ENCODE measurements at regions not wholly inside any gene's neighbourhood (a gene's known extent, or its start where the extent isn't known, plus 50 kb on each side); places are given as distances from the start of the nearest gene placed in this dataset.

DNA sequence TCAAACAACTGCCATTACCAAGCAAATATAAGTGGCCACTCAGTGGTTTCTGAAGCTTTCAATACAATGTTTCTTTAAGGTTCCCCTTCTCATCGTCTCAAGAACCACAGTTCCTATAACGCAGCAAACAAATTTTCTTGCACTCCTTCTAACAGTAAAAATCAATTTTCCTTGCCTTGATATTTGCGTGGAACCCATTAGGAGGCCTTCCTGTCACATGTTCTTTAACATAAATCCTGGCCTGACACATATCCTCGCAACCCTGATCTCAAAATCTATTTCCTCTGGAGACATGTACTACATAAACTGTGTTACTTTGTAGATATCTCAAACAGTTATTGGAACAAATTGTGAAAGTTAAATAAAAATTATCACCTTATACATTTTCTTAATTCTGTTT lies 65.9 kb upstream of the MANEA start (continued):
- TF ChIP-seq, protein P1, sequence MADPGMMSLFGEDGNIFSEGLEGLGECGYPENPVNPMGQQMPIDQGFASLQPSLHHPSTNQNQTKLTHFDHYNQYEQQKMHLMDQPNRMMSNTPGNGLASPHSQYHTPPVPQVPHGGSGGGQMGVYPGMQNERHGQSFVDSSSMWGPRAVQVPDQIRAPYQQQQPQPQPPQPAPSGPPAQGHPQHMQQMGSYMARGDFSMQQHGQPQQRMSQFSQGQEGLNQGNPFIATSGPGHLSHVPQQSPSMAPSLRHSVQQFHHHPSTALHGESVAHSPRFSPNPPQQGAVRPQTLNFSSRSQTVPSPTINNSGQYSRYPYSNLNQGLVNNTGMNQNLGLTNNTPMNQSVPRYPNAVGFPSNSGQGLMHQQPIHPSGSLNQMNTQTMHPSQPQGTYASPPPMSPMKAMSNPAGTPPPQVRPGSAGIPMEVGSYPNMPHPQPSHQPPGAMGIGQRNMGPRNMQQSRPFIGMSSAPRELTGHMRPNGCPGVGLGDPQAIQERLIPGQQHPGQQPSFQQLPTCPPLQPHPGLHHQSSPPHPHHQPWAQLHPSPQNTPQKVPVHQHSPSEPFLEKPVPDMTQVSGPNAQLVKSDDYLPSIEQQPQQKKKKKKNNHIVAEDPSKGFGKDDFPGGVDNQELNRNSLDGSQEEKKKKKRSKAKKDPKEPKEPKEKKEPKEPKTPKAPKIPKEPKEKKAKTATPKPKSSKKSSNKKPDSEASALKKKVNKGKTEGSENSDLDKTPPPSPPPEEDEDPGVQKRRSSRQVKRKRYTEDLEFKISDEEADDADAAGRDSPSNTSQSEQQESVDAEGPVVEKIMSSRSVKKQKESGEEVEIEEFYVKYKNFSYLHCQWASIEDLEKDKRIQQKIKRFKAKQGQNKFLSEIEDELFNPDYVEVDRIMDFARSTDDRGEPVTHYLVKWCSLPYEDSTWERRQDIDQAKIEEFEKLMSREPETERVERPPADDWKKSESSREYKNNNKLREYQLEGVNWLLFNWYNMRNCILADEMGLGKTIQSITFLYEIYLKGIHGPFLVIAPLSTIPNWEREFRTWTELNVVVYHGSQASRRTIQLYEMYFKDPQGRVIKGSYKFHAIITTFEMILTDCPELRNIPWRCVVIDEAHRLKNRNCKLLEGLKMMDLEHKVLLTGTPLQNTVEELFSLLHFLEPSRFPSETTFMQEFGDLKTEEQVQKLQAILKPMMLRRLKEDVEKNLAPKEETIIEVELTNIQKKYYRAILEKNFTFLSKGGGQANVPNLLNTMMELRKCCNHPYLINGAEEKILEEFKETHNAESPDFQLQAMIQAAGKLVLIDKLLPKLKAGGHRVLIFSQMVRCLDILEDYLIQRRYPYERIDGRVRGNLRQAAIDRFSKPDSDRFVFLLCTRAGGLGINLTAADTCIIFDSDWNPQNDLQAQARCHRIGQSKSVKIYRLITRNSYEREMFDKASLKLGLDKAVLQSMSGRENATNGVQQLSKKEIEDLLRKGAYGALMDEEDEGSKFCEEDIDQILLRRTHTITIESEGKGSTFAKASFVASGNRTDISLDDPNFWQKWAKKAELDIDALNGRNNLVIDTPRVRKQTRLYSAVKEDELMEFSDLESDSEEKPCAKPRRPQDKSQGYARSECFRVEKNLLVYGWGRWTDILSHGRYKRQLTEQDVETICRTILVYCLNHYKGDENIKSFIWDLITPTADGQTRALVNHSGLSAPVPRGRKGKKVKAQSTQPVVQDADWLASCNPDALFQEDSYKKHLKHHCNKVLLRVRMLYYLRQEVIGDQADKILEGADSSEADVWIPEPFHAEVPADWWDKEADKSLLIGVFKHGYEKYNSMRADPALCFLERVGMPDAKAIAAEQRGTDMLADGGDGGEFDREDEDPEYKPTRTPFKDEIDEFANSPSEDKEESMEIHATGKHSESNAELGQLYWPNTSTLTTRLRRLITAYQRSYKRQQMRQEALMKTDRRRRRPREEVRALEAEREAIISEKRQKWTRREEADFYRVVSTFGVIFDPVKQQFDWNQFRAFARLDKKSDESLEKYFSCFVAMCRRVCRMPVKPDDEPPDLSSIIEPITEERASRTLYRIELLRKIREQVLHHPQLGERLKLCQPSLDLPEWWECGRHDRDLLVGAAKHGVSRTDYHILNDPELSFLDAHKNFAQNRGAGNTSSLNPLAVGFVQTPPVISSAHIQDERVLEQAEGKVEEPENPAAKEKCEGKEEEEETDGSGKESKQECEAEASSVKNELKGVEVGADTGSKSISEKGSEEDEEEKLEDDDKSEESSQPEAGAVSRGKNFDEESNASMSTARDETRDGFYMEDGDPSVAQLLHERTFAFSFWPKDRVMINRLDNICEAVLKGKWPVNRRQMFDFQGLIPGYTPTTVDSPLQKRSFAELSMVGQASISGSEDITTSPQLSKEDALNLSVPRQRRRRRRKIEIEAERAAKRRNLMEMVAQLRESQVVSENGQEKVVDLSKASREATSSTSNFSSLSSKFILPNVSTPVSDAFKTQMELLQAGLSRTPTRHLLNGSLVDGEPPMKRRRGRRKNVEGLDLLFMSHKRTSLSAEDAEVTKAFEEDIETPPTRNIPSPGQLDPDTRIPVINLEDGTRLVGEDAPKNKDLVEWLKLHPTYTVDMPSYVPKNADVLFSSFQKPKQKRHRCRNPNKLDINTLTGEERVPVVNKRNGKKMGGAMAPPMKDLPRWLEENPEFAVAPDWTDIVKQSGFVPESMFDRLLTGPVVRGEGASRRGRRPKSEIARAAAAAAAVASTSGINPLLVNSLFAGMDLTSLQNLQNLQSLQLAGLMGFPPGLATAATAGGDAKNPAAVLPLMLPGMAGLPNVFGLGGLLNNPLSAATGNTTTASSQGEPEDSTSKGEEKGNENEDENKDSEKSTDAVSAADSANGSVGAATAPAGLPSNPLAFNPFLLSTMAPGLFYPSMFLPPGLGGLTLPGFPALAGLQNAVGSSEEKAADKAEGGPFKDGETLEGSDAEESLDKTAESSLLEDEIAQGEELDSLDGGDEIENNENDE (IDR thresholded peaks at IDR 0.05; ENCODE audit: insufficient replicate concordance, low read length) = no peak
- TF ChIP-seq GTF2F1 (IDR thresholded peaks at IDR 0.05; ENCODE audit: borderline replicate concordance, low read depth, low read length) (no peak), TEAD4 (IDR thresholded peaks at IDR 0.05; ENCODE audit: low read depth, low read length) (no peak), CEBPB (IDR thresholded peaks at IDR 0.05; ENCODE audit: low read depth, low read length) (no peak)
